Fibroblast of pulmonary artery (primary cell): ENCODE measurements at regions not wholly inside any gene's neighbourhood (a gene's known extent, or its start where the extent isn't known, plus 50 kb on each side); places are given as distances from the start of the nearest gene placed in this dataset.

Source experiments
- DNase-seq: peaks from one replicate; pipeline ENCODE4 v3.0.0-alpha.2; 2010; ENCODE audit warnings: low read depth
- H3K4me3 ChIP-seq: replicated peaks from 2 replicates; pipeline ENCODE4 v1.5.1; 2011; ENCODE audit warnings: low read depth, mild to moderate bottlenecking, control low read depth, low read length, moderate library complexity
- CTCF ChIP-seq: IDR thresholded peaks from 2 replicates; pipeline ENCODE4 v1.5.1; 2011; ENCODE audit warnings: mild to moderate bottlenecking, control low read depth, low read length, inconsistent platforms; ENCODE audit errors: missing control alignments

- DNase-seq = peak; percentile 8
- TF ChIP-seq CTCF = no peak
Observed at GRCh38 chr9:33676746-33677505, 118.4 kb upstream of the PRSS3 start.

DNA sequence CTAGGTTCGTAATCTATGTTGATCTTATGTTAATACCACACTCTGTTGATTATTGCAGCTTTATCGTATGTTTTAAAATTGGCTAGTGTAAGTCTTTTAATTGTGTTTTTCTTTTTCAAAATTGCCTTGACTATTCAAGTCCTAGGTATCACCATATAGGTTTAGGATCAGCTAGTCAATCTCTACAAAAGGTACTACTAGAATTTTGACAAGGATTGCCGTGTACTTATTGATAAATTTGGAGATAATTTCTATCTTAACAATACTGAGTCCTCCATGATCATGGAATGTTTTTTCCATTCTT, 117.9 kb upstream of the PRSS3 start:
- TF ChIP-seq CTCF = no peak
- no peak for DNase-seq
- peak overlapping the region; percentile 43 for H3K4me3 ChIP-seq

More at GRCh38 chr9:33676746-33677505, 118.4 kb upstream of the PRSS3 start:
- H3K4me3 ChIP-seq = peak overlapping the region; percentile 43

DNA sequence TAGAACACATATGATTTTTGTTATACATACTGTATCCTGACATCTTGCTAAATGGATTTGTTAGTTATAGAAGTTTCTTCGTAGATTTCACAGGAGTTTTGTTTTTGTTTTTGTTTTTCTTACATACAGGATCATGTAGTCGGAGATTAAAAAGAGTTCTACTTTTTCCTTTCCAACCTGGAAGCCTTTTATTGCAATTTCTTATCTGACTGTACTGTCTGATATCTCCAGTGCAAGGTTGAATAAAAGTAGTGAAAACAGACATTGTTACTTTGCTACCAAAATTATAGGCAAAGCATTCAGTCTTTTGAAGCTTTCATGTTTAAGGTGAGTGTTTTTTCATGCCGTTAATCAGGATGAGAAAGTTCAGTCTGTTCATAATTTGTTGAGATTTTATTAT, 117.4 kb upstream of the PRSS3 start:
- no peak overlapping the region for H3K4me3 ChIP-seq
- no peak for TF ChIP-seq CTCF
- no peak for DNase-seq

- H3K4me3 ChIP-seq = no peak overlapping the region
- no peak for DNase-seq
- TF ChIP-seq CTCF = no peak
Observed at GRCh38 chr9:33682551-33682950, 112.8 kb upstream of the PRSS3 start.

- no peak for TF ChIP-seq CTCF
- no peak overlapping the region for H3K4me3 ChIP-seq
- no peak for DNase-seq
Observed at GRCh38 chr9:33684831-33685230, 110.5 kb upstream of the PRSS3 start.

DNA sequence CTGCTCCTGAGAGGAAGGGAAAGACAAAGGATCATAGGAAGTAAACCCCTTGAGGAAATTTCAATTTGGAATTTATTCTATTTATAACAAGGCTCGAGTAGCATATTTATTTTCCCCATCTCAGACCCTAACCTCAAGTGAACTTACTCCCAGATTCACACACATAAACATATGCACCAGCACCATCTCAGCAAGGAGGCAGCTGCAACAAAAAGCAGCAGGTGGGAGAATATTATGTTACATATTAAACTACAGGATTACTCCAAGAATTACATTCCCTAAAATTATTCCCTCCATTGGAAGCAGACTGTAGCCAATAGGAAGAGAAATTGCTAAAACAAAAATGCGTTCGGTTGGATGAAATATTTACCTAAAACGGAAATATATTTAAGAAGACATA, 108.4 kb upstream of the PRSS3 start:
- H3K4me3 ChIP-seq = no peak overlapping the region
- TF ChIP-seq CTCF = no peak
- no peak for DNase-seq

- DNase-seq = peak; percentile 14
- TF ChIP-seq CTCF = no peak
- H3K4me3 ChIP-seq = no peak overlapping the region
Observed at GRCh38 chr9:33687779-33688178, 107.6 kb upstream of the PRSS3 start.
